Spleen (tissue), 11 donors: ENCODE measurements at regions not wholly inside any gene's neighbourhood (a gene's known extent, or its start where the extent isn't known, plus 50 kb on each side); places are given as distances from the start of the nearest gene placed in this dataset.

Experiments
- DNase-seq: peaks from one replicate; pipeline ENCODE4 v3.0.0-alpha.2; 2020
- H3K27ac ChIP-seq, 8 donors: fragments of 200-600 bp; sonication (generic) in 7 of 8; 1 replicate in 4 of 8; 2 replicates in 4 of 8; pipeline versions ENCODE4 v1.5.0 to v1.8.0; 2016 to 2021; ENCODE audit warnings: inconsistent platforms in 4 of 8, mild to moderate bottlenecking in 4 of 8, moderate library complexity in 1 of 8
- H3K27me3 ChIP-seq, 7 donors: fragments of 200-600 bp; sonication (generic) in 6 of 7; replicated peaks in 1 of 7; 1 replicate in 4 of 7; 2 replicates in 3 of 7; pipeline versions ENCODE4 v1.5.0 to v1.8.0; 2016 to 2021; ENCODE audit warnings: inconsistent platforms in 3 of 7, mild to moderate bottlenecking in 1 of 7
- H3K36me3 ChIP-seq, 6 donors: fragments of 200-600 bp; sonication (generic) in 5 of 6; 1 replicate in 4 of 6; 2 replicates in 2 of 6; pipeline versions ENCODE4 v1.5.0 to v1.8.0; 2016 to 2021; ENCODE audit warnings: inconsistent platforms in 2 of 6
- H3K4me1 ChIP-seq, 6 donors: fragments of 200-600 bp; sonication (generic) in 5 of 6; 1 replicate in 3 of 6; 2 replicates in 3 of 6; pipeline versions ENCODE4 v1.5.0 to v1.8.0; 2016 to 2021; ENCODE audit warnings: inconsistent platforms in 3 of 6
- H3K4me3 ChIP-seq, 8 donors: fragments of 200-600 bp; sonication (generic) in 7 of 8; 1 replicate in 4 of 8; 2 replicates in 4 of 8; pipeline versions ENCODE4 v1.5.0 to v1.8.0; 2016 to 2021; ENCODE audit warnings: inconsistent platforms in 4 of 8, mild to moderate bottlenecking in 4 of 8, moderate library complexity in 2 of 8
- H3K9me3 ChIP-seq, 8 donors: fragments of 200-600 bp; sonication (generic) in 7 of 8; 1 replicate in 4 of 8; 2 replicates in 4 of 8; pipeline versions ENCODE4 v1.5.0 to v1.8.0; 2016 to 2021; ENCODE audit warnings: inconsistent platforms in 4 of 8
- CTCF ChIP-seq, 11 experiments: fragments of 200-600 bp in 7 of 11; fragments of 450-650 bp in 4 of 11; sonication (generic) in 4 of 11; IDR thresholded peaks in 8 of 11; conservative IDR thresholded peaks in 3 of 11; 1 replicate in 7 of 11; 2 replicates in 4 of 11; pipeline versions ENCODE4 v1.4.0 to v1.8.0; 2016 to 2021; ENCODE audit warnings: antibody characterized with exemption in 11 of 11, inconsistent platforms in 4 of 11, mild to moderate bottlenecking in 1 of 11
- POLR2A ChIP-seq, 3 donors: fragments of 450-650 bp; IDR thresholded peaks; one replicate each; pipeline ENCODE4 v1.5.1; 2017; ENCODE audit warnings: antibody characterized with exemption in 3 of 3, mild to moderate bottlenecking in 1 of 3
- POLR2AphosphoS5 ChIP-seq, 3 donors: sonication (generic); formaldehyde crosslinking; IDR thresholded peaks; one replicate each; pipeline ENCODE4 v1.5.1; 2017; ENCODE audit warnings: antibody characterized with exemption in 3 of 3
- WGBS, 5 donors: extraction: QIAGEN DNeasy Blood & Tissue Kit in 3 of 5; methylation state at CpG; one replicate each; pipeline versions ENCODE4 v1.1.5 to v1.1.7; 2013 to 2018; 5-methylcytosine and 5-hydroxymethylcytosine counted together
- intact Hi-C: fragments of 100-400 bp; cut with DNase I; formaldehyde crosslinking; loops from one replicate; pipeline ENCODE4 v1.15.0; 2023; ENCODE audit warnings: low total_unique reads
- donor health status: healthy with polysubstance abuse.
- donor health status: DM: no; HTN: no; CAD: no; lungs with moderate emphysema.
- donor health status: DM: no; HTN: no; CAD: no.
- donor health status: Bipolar disorder and iron deficiency.
- donor health status: healthy.
- donor health status: DM: no; HTN: no; CAD: no.
- donor health status: DM: yes; HTN: yes; CAD: no.

GRCh38 chr2:67670747-67671183, 273.6 kb downstream of the ETAA1 start:
- WGBS, 5 donors, result 76 to 85% (median 82%) methylated on average over 6 of the region's 6 CpGs
- TF ChIP-seq POLR2A (IDR thresholded peaks at IDR 0.05), result no peak
- TF ChIP-seq CTCF (IDR thresholded peaks at IDR 0.05 in 8 of 11, conservative IDR thresholded peaks at IDR 0.05 in 3 of 11), result no peak
- TF ChIP-seq POLR2AphosphoS5 (IDR thresholded peaks at IDR 0.05), result no peak
- intact Hi-C loops, result no loop called here
- Histone ChIP-seq H3K27ac (no peak overlapping the region), H3K27me3 (peaks cover 0 to 4% (median 0%) of the 10 kb centered on the region in 7 donors), H3K4me3 (no peak overlapping the region), H3K4me1 (peaks cover 0 to 8% (median 0%) of the 10 kb centered on the region in 6 donors), H3K36me3 (no peaks in the 10 kb centered on the region), H3K9me3 (no peaks in the 10 kb centered on the region)
- DNase-seq, result no peak

- DNase-seq, result no peak
- no peaks in the 10 kb centered on the region for H3K36me3 ChIP-seq
- no peak overlapping the region for H3K27ac ChIP-seq
- TF ChIP-seq CTCF (IDR thresholded peaks at IDR 0.05 in 8 of 11, conservative IDR thresholded peaks at IDR 0.05 in 3 of 11) (no peak), POLR2A (IDR thresholded peaks at IDR 0.05) (no peak), POLR2AphosphoS5 (IDR thresholded peaks at IDR 0.05) (no peak)
- 77 to 90% (median 87%) methylated on average over 10 of the region's 10 CpGs for WGBS, 5 donors
- H3K27me3 ChIP-seq, result peaks cover 0 to 4% (median 0%) of the 10 kb centered on the region in 7 donors
- H3K4me3 ChIP-seq, result no peak overlapping the region
- intact Hi-C loops, result no loop called here
- no peaks in the 10 kb centered on the region for H3K9me3 ChIP-seq
- peaks cover 0 to 8% (median 0%) of the 10 kb centered on the region in 6 donors for H3K4me1 ChIP-seq
These were observed 274.6 kb downstream of the ETAA1 start for GRCh38 chr2:67671464-67672450.

- H3K9me3 ChIP-seq, result no peaks in the 10 kb centered on the region
- intact Hi-C loops, result no loop called here
- 73 to 86% (median 74%) methylated on average over 4 of the region's 4 CpGs for WGBS, 5 donors
- TF ChIP-seq CTCF (IDR thresholded peaks at IDR 0.05 in 8 of 11, conservative IDR thresholded peaks at IDR 0.05 in 3 of 11) (no peak), POLR2A (IDR thresholded peaks at IDR 0.05) (no peak), POLR2AphosphoS5 (IDR thresholded peaks at IDR 0.05) (no peak)
- H3K4me1 ChIP-seq, result no peaks in the 10 kb centered on the region
- H3K4me3 ChIP-seq, result no peak overlapping the region
- H3K27ac ChIP-seq, result no peak overlapping the region
- H3K36me3 ChIP-seq, result no peaks in the 10 kb centered on the region
- no peaks in the 10 kb centered on the region for H3K27me3 ChIP-seq
- no peak for DNase-seq
These were observed 277.5 kb downstream of the ETAA1 start for GRCh38 chr2:67674668-67675067.

- intact Hi-C loops, result no loop called here
- Histone ChIP-seq H3K4me3 (no peak overlapping the region), H3K9me3 (no peaks in the 10 kb centered on the region), H3K36me3 (no peaks in the 10 kb centered on the region), H3K4me1 (no peaks in the 10 kb centered on the region), H3K27me3 (peaks cover 0 to 22% (median 0%) of the 10 kb centered on the region in 7 donors), H3K27ac (no peak overlapping the region)
- WGBS, 5 donors, result 84 to 95% (median 88%) methylated on average over 2 of the region's 2 CpGs
- DNase-seq, result no peak
- no peak for TF ChIP-seq POLR2A (IDR thresholded peaks at IDR 0.05)
- no peak for TF ChIP-seq POLR2AphosphoS5 (IDR thresholded peaks at IDR 0.05)
- TF ChIP-seq CTCF (IDR thresholded peaks at IDR 0.05 in 8 of 11, conservative IDR thresholded peaks at IDR 0.05 in 3 of 11), result no peak
These were observed 287.9 kb downstream of the ETAA1 start for GRCh38 chr2:67684991-67685390.
